HS-27A (cell line): ENCODE measurements at regions not wholly inside any gene's neighbourhood (a gene's known extent, or its start where the extent isn't known, plus 50 kb on each side); places are given as distances from the start of the nearest gene placed in this dataset.
"Not testable (repeated sequence)": the region's sequence is repeated elsewhere in the genome, so short reads cannot be mapped to it uniquely, and the experiment has no call there.

Source experiments
- DNase-seq: peaks from one replicate; pipeline ENCODE4 v3.0.0-alpha.2; 2012; ENCODE audit warnings: low read depth, missing footprints

DNA sequence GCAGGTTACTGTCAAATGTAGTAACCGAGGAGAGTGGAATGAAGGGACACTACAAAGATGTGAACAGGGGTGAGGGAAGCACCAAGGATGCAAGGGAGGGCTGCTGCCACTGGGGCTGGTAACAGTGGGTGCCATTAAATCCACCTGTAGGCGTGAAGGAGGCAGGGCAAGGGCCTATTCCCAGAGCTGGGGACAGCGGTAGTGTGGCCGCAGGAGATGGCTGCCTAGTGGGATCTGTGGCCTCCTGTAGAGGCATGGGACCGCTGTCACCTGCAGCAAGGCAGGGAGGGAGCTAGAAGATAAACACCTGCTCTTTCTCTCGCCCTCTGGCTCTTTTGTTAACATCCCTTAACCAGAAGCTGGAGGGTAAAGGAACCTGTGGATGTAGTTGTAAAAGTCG lies 80.5 kb upstream of the CNIH3 start:
- DNase-seq: no peak

DNA sequence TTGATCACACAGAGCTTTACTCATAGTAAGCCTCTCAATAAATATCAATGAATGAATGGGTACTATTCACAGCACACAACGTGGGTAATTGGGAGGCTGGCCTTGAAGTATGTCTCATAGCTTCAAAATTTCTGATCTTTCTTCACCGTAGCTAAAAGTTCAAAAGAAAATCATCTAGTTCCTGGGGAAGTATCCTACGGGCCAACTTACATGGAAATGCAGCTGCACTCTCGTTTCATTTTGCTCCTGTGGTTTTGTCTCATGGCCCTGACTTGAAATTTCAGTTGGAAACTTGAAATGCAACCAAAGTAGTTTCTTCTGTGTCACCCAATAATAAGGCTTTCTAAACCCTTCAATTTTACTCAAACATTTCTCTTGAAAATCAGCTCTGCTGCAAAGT lies 76.1 kb upstream of the CNIH3 start:
- DNase-seq: no peak

DNA sequence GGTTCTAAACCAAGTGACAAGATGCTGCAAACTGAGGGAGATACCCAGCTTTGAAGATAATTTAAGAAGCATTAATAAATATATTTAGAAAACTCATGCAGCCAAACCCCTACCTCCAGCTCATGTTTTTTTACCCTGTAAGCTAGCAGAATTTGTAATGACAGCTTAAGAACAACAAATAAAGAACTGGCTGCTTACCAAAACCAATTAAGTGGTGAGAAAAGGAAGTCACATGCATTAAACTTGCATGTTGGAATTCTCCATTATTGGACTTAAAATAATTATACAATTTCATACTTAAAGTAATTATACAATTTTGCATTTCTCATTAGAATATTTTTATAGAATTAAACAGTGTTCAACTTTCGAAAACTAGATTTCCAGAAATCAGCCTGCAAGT lies 75.6 kb upstream of the CNIH3 start:
- DNase-seq: no peak

DNA sequence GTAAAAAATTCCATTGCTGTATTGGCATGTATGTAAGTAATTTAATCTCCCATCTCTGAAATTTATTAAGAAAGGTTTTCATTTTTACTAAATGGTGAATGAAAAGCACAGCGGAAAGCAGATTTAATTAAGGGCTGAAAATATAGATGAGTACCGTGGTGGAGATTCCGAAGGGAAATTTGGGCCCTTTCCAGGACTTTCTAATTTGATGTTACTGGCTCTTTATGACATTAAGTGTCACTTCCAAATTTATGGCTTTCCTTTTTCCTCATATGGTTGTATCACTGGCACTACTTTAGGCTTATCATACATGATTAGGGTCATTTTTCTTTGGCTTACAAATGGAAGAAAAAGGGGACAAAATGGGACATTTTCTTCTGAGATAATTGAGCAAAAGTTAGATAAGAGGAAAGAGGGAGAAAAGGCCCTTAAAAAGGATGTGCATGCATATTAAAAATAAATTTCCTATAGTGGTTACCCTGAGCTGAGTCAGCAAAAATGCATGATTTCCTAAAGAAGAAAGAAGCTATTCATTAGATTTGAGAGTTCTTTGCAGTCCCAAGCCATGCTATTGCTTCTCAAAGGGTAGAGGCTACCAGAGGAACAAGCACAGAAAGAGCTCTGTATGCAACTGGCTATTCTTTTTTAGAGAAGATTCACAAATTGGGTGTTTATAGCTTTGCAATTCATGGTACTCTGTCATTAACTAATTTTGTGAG lies 74.9 kb upstream of the CNIH3 start:
- DNase-seq: no peak

DNA sequence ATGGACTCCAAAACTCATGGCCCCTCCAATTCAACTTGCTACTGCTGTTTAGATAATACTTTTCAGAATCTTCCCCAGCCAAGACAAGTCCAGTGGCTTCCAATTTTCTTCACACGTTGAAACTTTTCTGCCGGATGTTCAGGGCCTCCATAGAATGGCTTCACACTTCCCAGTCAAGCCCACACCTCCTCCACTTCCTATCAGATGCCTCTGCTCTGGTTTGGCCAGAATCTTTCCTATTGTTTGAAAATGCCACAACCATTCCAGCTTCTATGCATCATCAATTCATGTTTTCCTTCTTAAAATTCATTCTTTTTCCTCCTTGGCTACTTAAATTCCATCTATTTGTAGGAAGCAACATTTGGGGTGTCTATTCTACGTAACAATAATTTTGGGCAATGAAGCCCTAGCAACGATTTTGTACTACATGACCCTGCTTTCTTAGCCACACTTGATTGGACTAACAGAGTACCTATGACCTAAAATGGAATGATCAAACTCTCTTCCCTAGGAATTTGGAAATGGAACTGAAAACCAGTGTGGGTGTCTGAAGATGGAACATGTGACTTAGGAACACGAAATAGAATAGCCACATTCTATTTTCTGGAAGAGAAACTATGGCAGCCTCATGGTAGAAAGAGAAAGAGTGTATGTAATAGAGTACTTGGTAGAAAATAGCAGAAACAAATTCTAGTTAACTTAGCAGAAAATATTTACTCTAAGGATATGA lies 74.1 kb upstream of the CNIH3 start:
- DNase-seq: peak; percentile 23

DNA sequence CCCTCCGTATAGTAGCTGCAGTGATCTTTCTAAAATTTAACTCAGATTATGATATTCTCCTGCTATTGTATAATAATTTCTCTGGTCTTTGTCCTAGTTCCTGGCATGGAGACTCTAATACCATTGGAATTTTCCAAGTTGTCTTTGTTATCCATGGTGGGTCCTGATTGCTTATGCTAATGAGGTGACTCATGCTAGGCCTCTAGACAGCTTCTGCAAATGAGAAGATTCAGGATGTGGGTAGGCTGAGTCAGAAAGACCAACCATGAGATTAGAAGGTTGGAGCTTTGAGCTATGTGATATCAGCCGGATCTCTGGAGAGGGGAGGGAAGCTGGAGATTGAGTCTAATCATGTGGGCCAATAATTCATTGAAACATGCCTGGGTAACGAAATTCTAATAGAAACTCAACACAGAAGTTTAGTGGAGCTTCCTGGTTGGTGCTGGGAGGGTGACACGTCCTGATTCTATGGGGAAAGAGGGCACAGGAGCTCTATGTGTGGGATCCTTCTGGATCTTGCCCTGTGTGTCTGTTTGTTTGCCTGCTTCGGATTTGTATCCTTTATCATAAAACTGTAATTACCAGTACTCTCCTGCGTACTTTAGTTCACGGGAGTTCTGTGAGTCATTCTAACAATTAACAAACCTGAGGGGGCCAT lies 73.2 kb upstream of the CNIH3 start:
- peak; percentile 93 for DNase-seq

DNA sequence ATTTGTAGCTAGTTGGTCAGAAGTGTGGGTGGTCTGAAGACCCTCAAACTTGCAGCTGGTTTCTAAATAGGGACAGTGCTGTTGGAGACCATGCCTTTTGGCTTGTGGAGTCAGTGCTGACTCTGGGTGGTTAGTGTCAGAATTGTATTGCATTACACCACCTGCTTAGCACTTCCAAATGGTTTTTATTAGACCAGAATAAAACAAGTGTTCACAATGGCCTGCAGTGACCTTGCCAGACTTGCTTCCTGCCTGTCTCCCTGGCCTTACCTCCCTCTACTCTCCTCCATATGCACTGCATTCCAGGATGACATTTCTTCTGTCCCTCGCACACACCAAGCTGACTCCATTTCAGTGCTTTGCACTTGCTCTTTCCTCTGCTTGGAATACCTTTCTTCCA lies 72.7 kb upstream of the CNIH3 start:
- DNase-seq: no peak

DNA sequence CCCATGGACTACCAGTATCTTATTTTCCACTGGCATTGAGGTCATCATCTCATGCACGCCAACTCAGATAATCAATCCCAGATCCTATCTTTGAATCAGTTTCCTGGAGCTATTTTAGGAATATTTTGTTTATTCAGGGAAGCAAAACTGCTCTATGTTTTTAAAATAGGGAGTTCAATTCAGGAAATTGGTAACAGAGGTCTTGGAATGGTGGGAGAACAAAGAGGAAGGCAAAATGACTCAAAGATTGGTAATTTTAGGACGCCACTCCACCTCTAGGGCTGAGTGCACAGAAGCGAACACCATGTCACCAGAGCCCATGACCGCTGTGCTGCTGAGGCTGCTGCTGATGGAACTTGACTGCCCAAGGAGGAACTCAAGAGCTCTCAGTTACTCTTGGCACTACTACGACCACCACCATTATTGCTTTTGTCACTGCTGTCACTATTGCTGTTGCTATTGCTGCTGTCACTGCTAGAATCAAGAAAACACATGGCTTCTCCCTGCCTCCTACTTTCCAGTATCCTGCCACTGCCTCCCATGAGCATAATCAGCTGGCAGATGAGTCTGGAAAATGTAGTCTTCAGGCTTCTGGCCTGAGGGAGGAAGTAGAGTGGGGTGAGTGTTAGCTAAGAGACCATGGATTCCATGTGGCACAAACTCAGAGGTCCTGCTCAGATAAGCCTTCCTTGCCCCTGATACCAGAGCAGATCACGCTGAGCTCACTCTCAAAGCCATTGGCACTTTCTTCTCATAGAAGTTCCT lies 71.6 kb upstream of the CNIH3 start:
- DNase-seq: no peak

DNA sequence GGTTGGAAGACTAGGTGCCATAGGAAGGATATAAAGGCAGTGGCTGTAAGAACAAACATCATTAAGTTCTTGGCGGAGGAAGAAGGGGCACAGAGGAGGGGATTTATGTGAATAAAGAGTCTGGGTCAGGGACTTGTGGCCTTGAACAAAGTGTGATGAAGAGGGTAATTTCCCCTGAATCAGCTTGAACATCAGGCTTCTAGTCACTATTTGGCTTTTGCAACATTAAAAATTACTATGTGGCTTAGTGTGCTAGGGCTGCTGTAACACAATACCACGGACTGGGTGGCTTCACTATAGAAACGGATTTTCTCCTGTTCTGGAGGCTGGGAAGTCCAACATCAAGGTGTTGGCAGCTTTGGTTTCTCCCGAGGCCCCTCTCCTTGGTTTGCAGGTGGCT lies 70.5 kb upstream of the CNIH3 start:
- DNase-seq: no peak

DNA sequence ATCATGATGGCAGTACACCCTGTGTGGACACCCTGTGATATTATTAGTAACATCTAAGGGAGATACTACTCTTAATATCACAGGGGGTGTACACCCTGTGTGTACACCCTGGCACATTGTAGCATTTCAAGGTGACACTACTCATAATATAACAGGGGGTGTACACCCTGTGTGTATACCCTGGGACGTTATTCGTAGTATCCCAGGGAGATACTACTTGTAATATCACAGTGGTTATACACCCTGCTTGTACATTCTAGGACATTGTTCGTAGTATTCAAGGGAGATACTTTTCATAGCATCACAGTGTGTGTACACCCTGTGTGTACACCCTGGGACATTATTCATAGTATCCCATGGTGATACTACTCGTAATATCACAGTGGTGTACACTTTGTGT lies 67.4 kb upstream of the CNIH3 start:
- no peak for DNase-seq

DNA sequence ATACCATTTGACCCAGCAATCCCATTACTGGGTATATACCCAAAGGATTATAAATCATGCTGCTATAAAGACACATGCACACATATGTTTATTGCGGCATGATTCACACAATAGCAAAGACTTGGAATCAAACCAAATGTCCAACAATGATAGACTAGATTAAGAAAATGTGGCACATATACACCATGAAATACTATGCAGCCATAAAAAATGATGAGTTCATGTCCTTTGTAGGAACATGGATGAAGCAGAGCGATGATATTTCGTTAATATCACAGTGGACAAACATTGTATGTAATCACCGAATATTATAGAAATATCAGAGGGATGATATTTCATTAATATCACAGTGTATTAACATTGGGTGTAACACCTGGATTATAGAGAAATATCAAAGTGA lies 64.9 kb upstream of the CNIH3 start:
- not testable (repeated sequence) for DNase-seq

DNA sequence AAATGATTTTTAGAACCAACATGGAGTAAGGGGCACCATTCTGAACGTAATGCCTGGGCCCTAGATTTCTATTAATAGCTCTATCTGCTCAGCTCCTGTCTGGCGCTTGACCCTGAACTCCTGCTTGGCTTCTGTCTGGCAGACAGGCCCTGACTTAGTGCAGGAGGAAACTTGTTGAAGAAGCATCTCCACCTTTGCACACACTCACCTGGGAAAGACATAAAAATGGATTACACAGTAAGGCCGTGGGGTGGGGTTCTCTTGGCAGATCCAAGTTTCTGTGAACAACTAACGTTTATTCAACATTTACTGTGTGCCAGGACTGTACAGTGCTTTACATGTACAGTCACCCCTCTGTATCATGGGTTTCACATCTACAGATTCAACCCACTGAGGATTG lies 62.1 kb upstream of the CNIH3 start:
- no peak for DNase-seq

DNA sequence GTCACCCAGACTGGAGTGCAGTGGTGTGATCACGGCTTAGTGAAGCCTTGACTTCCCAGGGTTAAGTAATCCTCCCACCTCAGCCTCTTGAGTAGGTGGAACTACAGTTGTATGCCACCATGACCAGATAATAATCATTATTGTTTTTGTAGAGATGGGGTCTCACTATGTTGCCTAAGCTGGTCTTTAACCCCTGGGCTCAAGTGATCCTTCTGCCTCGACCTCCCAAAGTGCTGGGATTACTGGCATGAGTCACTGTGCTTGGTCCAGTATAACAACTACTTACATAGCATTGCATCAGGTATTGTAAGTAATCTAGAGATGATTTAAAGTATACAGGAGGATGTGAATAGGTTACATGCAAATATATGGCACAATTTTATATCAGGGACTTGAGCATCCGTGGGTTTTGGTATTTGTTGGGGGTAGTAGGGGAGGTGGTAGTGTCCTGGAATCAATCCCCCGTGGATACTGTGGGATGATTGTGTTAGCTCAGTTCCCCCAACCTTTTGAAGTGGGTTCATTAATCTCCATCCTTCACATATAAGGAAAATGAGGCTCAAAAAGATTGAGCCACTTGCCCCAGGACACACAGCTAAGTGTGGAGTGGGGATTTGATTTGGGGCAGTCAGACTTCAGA lies 61.4 kb upstream of the CNIH3 start:
- no peak for DNase-seq

DNA sequence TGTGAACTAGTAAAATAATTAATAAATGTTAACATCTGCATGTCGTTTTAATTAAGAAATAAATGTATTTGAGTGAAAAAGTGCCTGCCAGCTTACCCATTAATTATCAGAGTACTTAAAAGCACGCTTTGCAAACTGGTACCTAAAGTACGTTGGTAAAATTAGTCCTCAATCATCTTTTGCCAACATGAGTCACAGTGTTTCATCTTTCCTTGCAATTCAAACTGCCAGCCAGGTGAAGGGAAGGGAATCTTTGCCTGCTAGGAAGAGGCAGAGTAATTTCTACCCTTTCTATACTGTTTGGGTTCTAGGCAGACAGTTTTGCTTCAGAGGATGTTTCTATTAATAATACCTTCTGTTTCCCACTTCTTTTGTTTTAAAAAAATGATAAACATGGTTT lies 57.2 kb upstream of the CNIH3 start:
- no peak for DNase-seq

DNA sequence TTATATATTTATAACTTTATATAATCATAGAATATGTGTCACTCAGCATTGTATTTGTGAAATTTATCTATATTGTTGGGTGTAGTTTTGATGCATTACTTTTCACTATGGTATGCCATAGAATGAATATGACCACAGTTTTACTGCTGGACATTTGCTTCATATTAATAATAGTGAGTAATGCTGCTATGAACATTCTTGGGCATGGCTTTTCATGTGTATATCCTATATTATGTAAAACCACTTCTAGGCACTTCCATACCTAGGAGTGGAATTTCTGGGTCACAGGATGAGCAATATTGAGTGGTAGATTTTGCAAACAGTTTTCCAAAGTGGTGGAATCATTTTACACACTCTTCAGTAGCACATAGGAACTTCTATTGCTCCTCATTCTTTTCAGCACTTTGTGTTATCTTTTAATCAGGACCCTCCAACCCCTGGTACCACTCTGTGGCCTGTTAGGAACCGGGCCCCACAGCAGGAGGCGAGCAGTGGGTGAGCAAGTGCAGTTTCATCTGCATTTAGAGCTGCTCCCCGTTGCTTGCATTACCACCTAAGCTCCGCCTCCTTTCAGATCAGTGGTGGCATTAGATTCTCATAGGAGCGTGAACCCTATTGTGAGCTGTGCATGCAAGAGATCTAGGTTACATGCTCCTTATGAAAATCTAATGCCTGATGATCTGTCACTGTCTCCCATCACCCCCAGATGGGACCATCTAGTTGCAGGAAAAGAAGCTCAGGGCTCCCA lies 56.0 kb upstream of the CNIH3 start:
- DNase-seq: peak; percentile 20

DNA sequence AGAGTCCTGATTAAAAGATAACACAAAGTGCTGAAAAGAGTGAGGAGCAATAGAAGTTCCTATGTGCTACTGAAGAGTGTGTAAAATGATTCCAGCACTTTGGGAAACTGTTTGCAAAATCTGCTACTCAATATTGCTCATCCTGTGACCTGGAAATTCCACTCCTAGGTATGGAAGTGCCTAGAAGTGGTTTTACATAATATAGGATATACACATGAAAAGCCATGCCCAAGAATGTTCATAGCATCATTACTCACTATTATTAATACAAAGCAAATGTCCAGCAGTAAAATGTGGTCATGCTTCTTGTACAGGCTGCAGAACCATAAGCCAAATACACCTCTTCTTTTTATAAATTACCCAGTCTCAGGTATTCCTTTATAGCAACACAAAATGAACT lies 53.2 kb upstream of the CNIH3 start:
- not testable (repeated sequence) for DNase-seq

DNA sequence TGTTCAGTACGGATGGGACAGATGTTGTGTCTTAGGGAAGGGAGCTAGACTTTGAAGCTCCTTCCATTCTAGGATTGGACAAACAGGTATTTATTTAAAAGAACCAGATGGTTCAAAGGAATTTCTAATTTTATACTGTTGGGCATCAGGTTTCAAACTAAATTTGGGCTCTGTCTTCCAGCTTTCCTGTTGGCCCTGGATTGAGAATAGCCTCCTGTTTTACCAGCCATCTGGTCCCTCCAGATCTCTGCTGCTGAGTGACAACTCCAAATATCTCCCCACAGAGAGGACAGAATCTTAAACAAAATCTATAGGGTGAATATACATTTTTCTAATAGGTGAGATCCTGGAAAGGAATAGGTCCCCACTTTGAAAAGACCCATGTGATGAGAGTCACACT lies 52.5 kb upstream of the CNIH3 start:
- DNase-seq: no peak

DNA sequence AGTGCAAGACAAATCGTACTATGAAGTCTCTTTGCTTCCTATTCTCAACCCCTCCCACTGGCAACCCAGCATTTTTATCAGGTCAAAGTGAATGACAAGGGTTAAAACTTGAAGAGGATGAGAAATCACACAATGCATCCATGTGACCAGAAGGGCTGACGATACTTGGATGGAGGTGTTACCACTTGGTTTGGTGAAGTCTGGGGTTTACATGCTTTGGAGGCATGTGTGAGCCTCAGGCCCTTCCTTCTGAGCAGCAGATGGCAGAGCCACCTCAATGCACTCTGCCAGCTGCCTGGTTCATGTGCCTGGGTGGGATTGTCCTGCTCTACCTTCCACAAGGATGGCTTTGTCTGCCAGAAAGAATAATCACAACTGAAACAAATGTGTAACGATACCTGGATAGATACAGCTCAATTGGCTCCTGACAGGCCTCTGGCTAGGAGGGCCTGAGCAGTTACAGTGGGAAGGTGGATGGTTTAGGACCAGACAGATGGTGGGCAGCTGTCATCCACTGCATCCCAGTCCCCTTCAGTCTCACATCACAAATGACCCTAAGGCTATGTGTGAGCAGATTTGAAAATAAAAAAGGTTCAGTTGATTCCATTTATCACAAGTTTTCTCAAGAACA lies 51.5 kb upstream of the CNIH3 start:
- DNase-seq: no peak

DNA sequence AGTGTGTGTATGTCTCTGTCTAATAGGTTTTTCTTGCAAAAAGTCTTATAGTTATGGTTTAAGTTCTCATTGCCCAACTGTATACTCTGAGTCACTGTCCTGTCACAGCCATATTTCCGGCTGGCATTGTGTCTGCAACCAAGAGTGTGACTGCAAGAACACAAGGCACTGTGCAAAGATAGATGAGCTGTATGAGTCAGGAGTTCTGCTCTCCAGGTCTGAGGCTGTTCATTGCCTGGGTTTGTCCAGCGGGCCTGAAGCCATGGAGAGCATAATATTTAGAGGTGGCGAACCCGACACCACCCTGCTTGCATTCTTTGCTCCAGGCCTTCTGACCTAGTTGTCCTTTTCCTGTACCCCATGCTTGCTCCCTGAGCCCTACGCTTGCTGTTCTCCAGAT lies 50.9 kb upstream of the CNIH3 start:
- peak; percentile 66 for DNase-seq

DNA sequence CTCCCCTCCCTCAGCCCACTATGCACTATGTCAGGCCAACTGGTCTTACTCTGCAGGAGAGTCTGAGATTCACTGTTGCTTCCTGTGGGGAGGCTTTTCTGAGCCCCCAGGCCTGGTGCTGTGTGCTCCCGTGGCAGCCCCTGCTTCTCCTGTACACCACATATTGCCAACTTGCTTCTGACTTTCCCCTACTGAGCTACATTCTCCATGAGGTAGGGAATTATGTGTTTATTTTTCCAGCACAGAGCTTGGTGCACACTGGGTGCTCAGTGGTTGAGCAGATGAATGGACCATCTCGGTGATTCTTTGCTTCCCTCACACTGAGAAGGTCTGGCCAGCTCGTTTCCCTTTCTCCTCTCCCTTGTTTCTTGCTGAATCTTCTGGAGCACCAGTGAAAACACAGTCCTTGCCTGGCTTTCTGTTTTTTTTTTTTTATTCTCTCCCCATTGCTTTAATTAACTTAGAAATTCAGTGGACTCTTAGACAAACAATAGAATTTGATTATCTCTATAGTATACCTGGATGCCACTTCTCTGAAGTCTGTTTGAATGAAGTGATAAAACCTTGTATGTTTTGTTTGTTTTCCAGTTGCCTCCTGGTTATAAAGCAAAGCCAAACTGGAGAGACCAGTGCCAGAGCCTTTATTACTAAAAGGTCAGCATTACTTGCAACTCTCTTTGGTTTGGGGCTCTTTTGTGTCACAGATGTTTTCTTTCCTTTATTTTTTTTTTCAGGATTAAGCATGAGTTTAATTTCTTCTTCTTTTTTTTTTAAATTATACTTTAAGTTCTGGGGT lies 50.3 kb upstream of the CNIH3 start:
- no peak for DNase-seq
